Mesenchymal stem cell (in vitro differentiated cells and primary cell): ENCODE measurements at regions not wholly inside any gene's neighbourhood (a gene's known extent, or its start where the extent isn't known, plus 50 kb on each side); places are given as distances from the start of the nearest gene placed in this dataset.

ENCODE experiments used
- DNase-seq: peaks from one replicate; pipeline ENCODE4 v3.0.0-alpha.2; 2013
- H2AFZ ChIP-seq: one replicate; pipeline ENCODE4 v1.6.1; 2013; ENCODE audit warnings: low read depth, mild to moderate bottlenecking, control low read depth, inconsistent platforms, low read length, moderate library complexity
- H2AK5ac ChIP-seq: 2 replicates; pipeline ENCODE4 v1.6.1; 2013; ENCODE audit warnings: low read length, moderate library complexity, mild to moderate bottlenecking, inconsistent platforms; ENCODE audit not compliant: severe bottlenecking
- H2BK120ac ChIP-seq: one replicate; pipeline ENCODE4 v1.6.1; 2013; ENCODE audit warnings: low read depth, mild to moderate bottlenecking, inconsistent platforms, low read length, moderate library complexity
- H2BK12ac ChIP-seq, 2 experiments: one replicate each; pipeline ENCODE4 v1.6.1; 2013; ENCODE audit warnings: inconsistent platforms in 2 of 2, low read length in 2 of 2, mild to moderate bottlenecking in 2 of 2, moderate library complexity in 2 of 2, control low read depth in 1 of 2
- H2BK15ac ChIP-seq: one replicate; pipeline ENCODE4 v1.6.1; 2013; ENCODE audit warnings: mild to moderate bottlenecking, low read depth, inconsistent platforms; ENCODE audit not compliant: poor library complexity, severe bottlenecking
- H2BK5ac ChIP-seq: 2 replicates; pipeline ENCODE4 v1.6.1; 2013; ENCODE audit warnings: low read depth, mild to moderate bottlenecking, low read length, control low read depth, inconsistent platforms; ENCODE audit not compliant: poor library complexity, severe bottlenecking
- H3K14ac ChIP-seq, 2 experiments: one replicate each; pipeline ENCODE4 v1.6.1; 2013; ENCODE audit warnings: inconsistent platforms in 2 of 2, low read length in 2 of 2, control low read depth in 1 of 2, mild to moderate bottlenecking in 1 of 2, moderate library complexity in 1 of 2
- H3K18ac ChIP-seq, 2 experiments: one replicate each; pipeline ENCODE4 v1.6.1; 2013; ENCODE audit warnings: inconsistent platforms in 2 of 2, low read length in 2 of 2, control low read depth in 1 of 2, low read depth in 1 of 2, mild to moderate bottlenecking in 1 of 2
- H3K23ac ChIP-seq, 2 experiments: one replicate each; pipeline ENCODE4 v1.6.1; 2013; ENCODE audit warnings: inconsistent platforms in 2 of 2, low read length in 2 of 2, mild to moderate bottlenecking in 2 of 2, moderate library complexity in 2 of 2, control low read depth in 1 of 2
- H3K27ac ChIP-seq: 2 replicates; pipeline ENCODE4 v1.5.1; 2013; ENCODE audit warnings: mild to moderate bottlenecking, moderate library complexity, low read length, control low read depth, inconsistent platforms; ENCODE audit not compliant: poor library complexity, severe bottlenecking
- H3K27me3 ChIP-seq, 2 experiments: 2 replicates each; pipeline versions ENCODE4 v1.6.1 to v1.7.0; 2013; ENCODE audit warnings: low read length in 2 of 2, mild to moderate bottlenecking in 2 of 2, moderate library complexity in 2 of 2, control low read depth in 1 of 2, inconsistent platforms in 1 of 2; ENCODE audit not compliant: control insufficient read depth in 1 of 2, insufficient read depth in 1 of 2
- H3K36me3 ChIP-seq, 2 experiments: 2 replicates each; pipeline versions ENCODE4 v1.6.1 to v1.7.0; 2013; ENCODE audit warnings: low read length in 2 of 2, control low read depth in 1 of 2, inconsistent platforms in 1 of 2, low read depth in 1 of 2, mild to moderate bottlenecking in 1 of 2; ENCODE audit not compliant: insufficient read depth in 2 of 2, control insufficient read depth in 1 of 2
- H3K4ac ChIP-seq, 2 experiments: one replicate each; pipeline ENCODE4 v1.6.1; 2013; ENCODE audit warnings: inconsistent platforms in 2 of 2, low read length in 2 of 2, mild to moderate bottlenecking in 2 of 2, moderate library complexity in 2 of 2, control low read depth in 1 of 2, low read depth in 1 of 2
- H3K4me1 ChIP-seq: 2 replicates; pipeline ENCODE4 v1.6.1; 2013; ENCODE audit warnings: low read depth, low read length, control low read depth; ENCODE audit not compliant: control insufficient read depth, insufficient read depth
- H3K4me2 ChIP-seq: 2 replicates; pipeline ENCODE4 v1.6.1; 2013; ENCODE audit warnings: low read length, mild to moderate bottlenecking, inconsistent platforms; ENCODE audit not compliant: poor library complexity, severe bottlenecking
- H3K4me3 ChIP-seq, 2 experiments: 2 replicates each; pipeline versions ENCODE4 v1.5.1 to v1.7.0; 2013; ENCODE audit warnings: low read length in 2 of 2, mild to moderate bottlenecking in 2 of 2, control low read depth in 1 of 2, low read depth in 1 of 2; ENCODE audit not compliant: insufficient read depth in 1 of 2
- H3K79me1 ChIP-seq: replicated peaks from 2 replicates; pipeline ENCODE4 v1.6.1; 2013; ENCODE audit warnings: mild to moderate bottlenecking, control low read depth, low read length, inconsistent platforms; ENCODE audit not compliant: poor library complexity, severe bottlenecking
- H3K9ac ChIP-seq: 2 replicates; pipeline ENCODE4 v1.7.0; 2013; ENCODE audit warnings: mild to moderate bottlenecking, low read length, moderate library complexity
- H3K9me3 ChIP-seq: 2 replicates; pipeline ENCODE4 v1.7.0; 2013; ENCODE audit warnings: mild to moderate bottlenecking, low read length; ENCODE audit not compliant: control insufficient read depth
- H4K8ac ChIP-seq: one replicate; pipeline ENCODE4 v1.6.1; 2013; ENCODE audit warnings: inconsistent platforms, mild to moderate bottlenecking, low read length, moderate library complexity
- H4K91ac ChIP-seq: one replicate; pipeline ENCODE4 v1.6.1; 2013; ENCODE audit warnings: mild to moderate bottlenecking, low read length, inconsistent platforms
- whole genome bisulfite sequencing: methylation state at CpG from one replicate; pipeline ENCODE4 v1.1.7; 2013; ENCODE audit warnings: mixed read lengths; 5-methylcytosine and 5-hydroxymethylcytosine counted together

DNA sequence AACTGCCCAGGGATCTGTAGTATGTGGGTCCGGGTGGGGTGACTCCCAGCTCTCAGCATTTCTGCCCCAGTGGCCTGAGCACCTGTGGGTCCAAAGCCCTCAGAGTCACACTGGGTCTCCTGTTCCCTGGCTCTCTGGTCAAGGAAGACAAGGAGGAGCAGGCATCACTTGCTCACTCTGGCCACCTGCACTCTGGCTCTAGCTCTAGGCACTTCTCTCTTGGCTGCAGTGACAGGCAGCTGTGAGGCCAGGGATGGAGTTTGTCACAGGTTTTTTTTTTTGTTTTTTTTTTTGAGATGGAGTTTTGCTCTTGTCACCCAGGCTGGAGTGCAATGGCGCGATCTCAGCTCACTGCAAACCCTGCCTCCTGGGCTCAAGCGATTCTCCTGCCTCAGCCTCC, 84.6 kb downstream of the HS1BP3 start:
- H2BK5ac ChIP-seq, result no peak overlapping the region
- H3K9ac ChIP-seq, result no peak overlapping the region
- no peak overlapping the region for H3K18ac ChIP-seq
- H3K27ac ChIP-seq, result no peak overlapping the region
- peaks cover 41% of the 10 kb centered on the region for H3K4me1 ChIP-seq
- H4K91ac ChIP-seq, result no peak overlapping the region
- no peaks in the 10 kb centered on the region for H3K9me3 ChIP-seq
- H4K8ac ChIP-seq, result no peak overlapping the region
- no peak for DNase-seq
- no peaks in the 10 kb centered on the region for H3K36me3 ChIP-seq
- H3K23ac ChIP-seq, result no peak overlapping the region
- no peak overlapping the region for H3K4ac ChIP-seq
- peaks cover 0 to 4% of the 10 kb centered on the region in 2 experiments for H3K27me3 ChIP-seq
- H2BK15ac ChIP-seq, result peak overlapping the region; percentile 69
- H2BK120ac ChIP-seq, result no peak overlapping the region
- H2BK12ac ChIP-seq, result peak overlapping the region in 1 of 2 experiments; percentile 45
- WGBS, result 99% methylated on average over 4 of the region's 4 CpGs
- no peaks in the 10 kb centered on the region for H3K79me1 ChIP-seq
- no peak overlapping the region for H3K14ac ChIP-seq
- peak overlapping the region; percentile 60 for H2AK5ac ChIP-seq
- no peak overlapping the region for H2AFZ ChIP-seq
- no peak overlapping the region for H3K4me2 ChIP-seq
- H3K4me3 ChIP-seq, result no peak overlapping the region

DNA sequence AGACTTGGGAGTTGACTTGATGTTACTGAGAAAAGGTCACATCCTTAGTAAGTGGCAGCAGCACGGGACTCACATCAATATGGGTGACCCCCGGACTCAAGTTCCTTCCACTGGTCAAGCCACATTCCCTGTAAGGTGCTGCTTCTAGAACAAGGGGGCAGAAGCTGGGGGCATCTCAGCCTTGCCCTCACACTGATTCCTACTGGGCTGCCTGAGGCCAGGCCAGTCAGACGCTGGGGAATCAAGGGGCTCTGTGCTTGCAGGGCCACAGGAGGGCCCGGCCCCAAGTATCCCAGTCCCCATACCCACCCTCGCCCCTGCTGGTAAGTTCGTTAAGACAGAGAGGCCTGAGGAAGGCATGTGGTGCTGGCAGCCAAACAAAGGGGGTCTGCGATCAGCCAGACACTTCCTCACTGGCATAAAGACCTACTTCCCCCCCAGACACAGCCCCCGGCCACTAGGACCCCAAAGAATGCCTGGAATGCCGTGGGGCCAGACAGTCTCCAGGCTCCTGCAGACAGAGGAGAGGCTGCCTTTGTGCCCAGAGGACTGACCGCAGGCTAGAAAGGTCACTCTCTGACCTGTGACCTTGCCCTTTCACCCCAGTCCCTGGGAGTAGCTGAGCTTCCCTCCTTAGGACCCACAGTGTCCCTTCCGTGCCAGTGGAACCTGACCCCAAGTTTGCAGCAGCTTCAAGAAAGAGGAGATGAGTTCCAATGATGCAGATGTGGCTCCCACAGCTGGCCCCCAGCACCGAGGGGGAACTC, 83.6 kb downstream of the HS1BP3 start:
- Histone ChIP-seq H3K27ac (no peak overlapping the region), H2AK5ac (peak overlapping the region; percentile 45), H4K8ac (peak overlapping the region; percentile 16), H3K9ac (no peak overlapping the region), H3K14ac (no peak overlapping the region), H3K36me3 (no peaks in the 10 kb centered on the region), H3K4me1 (peaks cover 37% of the 10 kb centered on the region), H3K4ac (no peak overlapping the region), H2AFZ (no peak overlapping the region), H3K9me3 (no peaks in the 10 kb centered on the region), H3K27me3 (peaks cover 0 to 4% of the 10 kb centered on the region in 2 experiments), H3K79me1 (no peaks in the 10 kb centered on the region), H3K4me3 (no peak overlapping the region), H3K18ac (peak overlapping the region in 1 of 2 experiments; percentile 21), H2BK15ac (peak overlapping the region; percentile 55), H2BK12ac (peak overlapping the region; percentile 4 to 19), H2BK5ac (no peak overlapping the region), H3K23ac (no peak overlapping the region), H4K91ac (no peak overlapping the region), H3K4me2 (no peak overlapping the region), H2BK120ac (no peak overlapping the region)
- no peak for DNase-seq
- WGBS, result 57% methylated on average over 12 of the region's 12 CpGs
